K562 (cell line): ENCODE measurements at regions not wholly inside any gene's neighbourhood (a gene's known extent, or its start where the extent isn't known, plus 50 kb on each side); places are given as distances from the start of the nearest gene placed in this dataset.

Experiments used
- ATAC-seq: fragments of 200-7000 bp; cut with Tn5 transposase; 3 replicates; pipeline ENCODE4 v1.9.1; 2020; ENCODE audit warnings: moderate library complexity
- BruUV-seq: library from RNA; stranded (reverse); fragments of 400-500 nt; replicated peaks from 2 replicates; lab custom pipeline; 2021; lab: Mats Ljungman, UMichigan
- CTCF ChIA-PET: fragments of 300-600 bp; formaldehyde crosslinking; extraction: SDS; loops from one replicate; lab custom pipeline; 2021; ENCODE audit warnings: low intra/inter-chr PET ratio; lab: Yijun Ruan, JAX
- POLR2A ChIA-PET: fragments of 300-600, 350-650 bp; sonication (Branson Sonifier 250); formaldehyde crosslinking; extraction: SDS; loops from one replicate; lab custom pipeline; 2021; ENCODE audit warnings: antibody characterized with exemption, inconsistent platforms; lab: Yijun Ruan, JAX
- DNase-seq, 4 experiments: peaks; one replicate each; pipeline versions ENCODE4 v3.0.0 to v3.0.0-alpha.2; 2011 to 2018; ENCODE audit warnings: low spot score in 3 of 4, mixed read lengths in 3 of 4; ENCODE audit errors: extremely low read depth in 1 of 4
- FAIRE-seq: peaks from 2 replicates; lab custom pipeline; 2011; peaks lifted over from hg19 to GRCh38; lab: Jason Lieb, UNC
- H2AFZ ChIP-seq: 2 replicates; pipeline ENCODE4 v1.6.0; 2011; ENCODE audit warnings: low read depth, low read length, control low read depth, inconsistent platforms
- H3K27ac ChIP-seq: fragments of 200-600 bp; 3 replicates; pipeline ENCODE4 v1.8.0; 2011; ENCODE audit warnings: low read depth, mild to moderate bottlenecking, control low read depth, inconsistent platforms, low read length, moderate library complexity, mixed read lengths; ENCODE audit errors: extremely low read depth
- H3K27me3 ChIP-seq, 2 experiments: fragments of 300-600 bp in 1 of 2; 2 replicates in 1 of 2; 3 replicates in 1 of 2; pipeline versions ENCODE4 v1.6.0 to v1.8.0; 2011; ENCODE audit warnings: inconsistent platforms in 2 of 2, low read length in 2 of 2, mild to moderate bottlenecking in 1 of 2, mixed read lengths in 1 of 2, moderate library complexity in 1 of 2; ENCODE audit not compliant: control insufficient read depth in 2 of 2, insufficient read depth in 2 of 2
- H3K36me3 ChIP-seq: fragments of 300-600 bp; 3 replicates; pipeline ENCODE4 v1.8.0; 2011; ENCODE audit warnings: mild to moderate bottlenecking, low read length, inconsistent platforms; ENCODE audit not compliant: control insufficient read depth, insufficient read depth
- H3K4me1 ChIP-seq, 2 experiments: fragments of 200-600 bp in 1 of 2; replicated peaks in 1 of 2; 2 replicates in 1 of 2; 3 replicates in 1 of 2; pipeline versions ENCODE4 v1.5.1 to v1.8.0; 2011; ENCODE audit warnings: inconsistent platforms in 2 of 2, low read length in 2 of 2, mild to moderate bottlenecking in 1 of 2, mixed read lengths in 1 of 2, moderate library complexity in 1 of 2; ENCODE audit not compliant: control insufficient read depth in 2 of 2, insufficient read depth in 2 of 2
- H3K4me2 ChIP-seq: 2 replicates; pipeline ENCODE4 v1.6.1; 2011; ENCODE audit warnings: low read length, control low read depth, inconsistent platforms, mixed read lengths; ENCODE audit not compliant: insufficient read depth
- H3K4me3 ChIP-seq: fragments of 200-600 bp; sonication (generic), shearing (Covaris generic); 2 replicates; pipeline ENCODE4 v1.5.1; 2016; ENCODE audit warnings: control low read depth, inconsistent platforms
- H3K79me2 ChIP-seq: fragments of 200-600 bp; 3 replicates; pipeline ENCODE4 v1.8.0; 2011; ENCODE audit warnings: low read length, inconsistent platforms; ENCODE audit not compliant: control insufficient read depth, insufficient read depth
- H3K9ac ChIP-seq, 2 experiments: 2 replicates each; pipeline versions ENCODE4 v1.6.0 to v1.6.1; 2011; ENCODE audit warnings: low read depth in 2 of 2, low read length in 2 of 2, control low read depth in 1 of 2, inconsistent platforms in 1 of 2, mild to moderate bottlenecking in 1 of 2, mixed read lengths in 1 of 2; ENCODE audit not compliant: insufficient read depth in 1 of 2
- H3K9me1 ChIP-seq: one replicate; pipeline ENCODE4 v1.6.0; 2011; ENCODE audit warnings: inconsistent platforms, mild to moderate bottlenecking, low read length, moderate library complexity; ENCODE audit not compliant: control insufficient read depth, insufficient read depth
- H3K9me3 ChIP-seq: replicated peaks from 2 replicates; pipeline ENCODE4 v1.5.1; 2011; ENCODE audit warnings: low read depth, low read length, inconsistent platforms; ENCODE audit not compliant: control insufficient read depth, insufficient read depth
- H4K20me1 ChIP-seq: replicated peaks from 2 replicates; pipeline ENCODE4 v1.6.1; 2011; ENCODE audit warnings: low read length, inconsistent platforms, mixed read lengths; ENCODE audit not compliant: control insufficient read depth, insufficient read depth
- NELFE ChIP-seq: IDR thresholded peaks from 2 replicates; pipeline ENCODE4 v1.6.1; 2011; ENCODE audit warnings: mild to moderate bottlenecking; ENCODE audit not compliant: insufficient read depth, insufficient read length
- RFX1 ChIP-seq: fragments of 450-650 bp; IDR thresholded peaks from 2 replicates; pipeline ENCODE4 v1.6.1; 2016; ENCODE audit warnings: mild to moderate bottlenecking, moderate library complexity
- TFE3 ChIP-seq: fragments of 450-650 bp; formaldehyde crosslinking; IDR thresholded peaks from 2 replicates; pipeline ENCODE4 v1.4.0; 2020; ENCODE audit warnings: mild to moderate bottlenecking, mixed read lengths
- VEZF1 ChIP-seq: fragments of 200-800 bp; sonication (Bioruptor generic); IDR thresholded peaks from 2 replicates; pipeline ENCODE4 v1.6.1; 2017; ENCODE audit warnings: missing genetic modification characterization, missing compliant biosample characterization
- ZBTB8A ChIP-seq: fragments of 450-650 bp; IDR thresholded peaks from 2 replicates; pipeline ENCODE4 v1.6.1; 2018; ENCODE audit warnings: mild to moderate bottlenecking, moderate library complexity; ENCODE audit not compliant: partially characterized antibody
- ZNF76 ChIP-seq: fragments of 250-450 bp; sonication (Bioruptor Pico); IDR thresholded peaks from 2 replicates; pipeline ENCODE4 v1.4.0; 2020; ENCODE audit warnings: mild to moderate bottlenecking, moderate library complexity, borderline replicate concordance
- WGBS: fragments of 100-300 bp; shearing (Covaris generic); methylation state at CpG from one replicate; pipeline ENCODE4 v1.1.6; 2016; ENCODE audit warnings: low coverage, mixed read lengths; ENCODE audit not compliant: insufficient coverage; ENCODE audit errors: missing lambda C conversion rate; 5-methylcytosine and 5-hydroxymethylcytosine counted together
- in situ Hi-C: fragments of 300-500 bp; cut with MboI; formaldehyde crosslinking; loops from 4 replicates; pipeline ENCODE4 v1.15.0; 2018; ENCODE audit warnings: inconsistent platforms, mixed read lengths
- intact Hi-C: fragments of 100-400 bp; cut with micrococcal nuclease; formaldehyde crosslinking; loops from 2 replicates; pipeline ENCODE4 v1.14.2; 2022
- TF ChIP-seq, protein P1 (sequence below), 3 experiments: IDR thresholded peaks in 2 of 3; conservative IDR thresholded peaks in 1 of 3; 2 replicates each; pipeline ENCODE4 v1.5.1; 2011 to 2012; ENCODE audit warnings: low read length in 3 of 3, mild to moderate bottlenecking in 3 of 3, control low read depth in 2 of 3, improper control_type of control experiment in 1 of 3, inconsistent platforms in 1 of 3, low read depth in 1 of 3, mixed read lengths in 1 of 3, moderate library complexity in 1 of 3; ENCODE audit not compliant: insufficient read depth in 2 of 3
- TF ChIP-seq, protein P2 (sequence below): fragments of 450-650 bp; IDR thresholded peaks from 2 replicates; pipeline ENCODE4 v1.6.1; 2016; ENCODE audit warnings: mild to moderate bottlenecking

DNA sequence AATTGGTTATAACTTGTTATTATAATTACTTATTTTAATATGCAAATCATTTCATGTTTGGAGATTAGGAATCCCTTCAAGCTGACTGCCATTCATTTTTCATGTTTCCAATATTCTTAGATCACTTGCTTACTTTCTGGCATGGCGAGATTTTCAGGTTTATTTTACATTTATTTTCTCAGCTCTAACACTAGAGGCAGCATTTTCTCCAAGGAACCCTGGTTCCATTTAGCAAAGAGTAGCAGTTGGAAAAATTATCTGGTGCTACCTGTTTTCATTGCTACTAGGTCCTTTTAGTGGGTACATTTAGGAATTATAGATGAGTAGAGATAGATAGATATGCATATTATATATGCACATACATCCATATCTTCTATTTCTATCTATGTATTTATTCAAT is 90.9 kb upstream of the TRPC4 start:
- Histone ChIP-seq H3K4me3 (no peak overlapping the region), H3K27ac (peak overlapping the region; percentile 87; the same call in 2 of the 3 replicates), H3K9me3 (peaks cover 2% of the 10 kb centered on the region), H3K9ac (no peak overlapping the region), H3K4me2 (no peak overlapping the region; the same call in 1 of the 2 replicates), H3K27me3 (no peaks in the 10 kb centered on the region), H3K9me1 (no peaks in the 10 kb centered on the region), H3K36me3 (no peaks in the 10 kb centered on the region), H4K20me1 (no peaks in the 10 kb centered on the region), H3K4me1 (peaks cover 0 to 3% of the 10 kb centered on the region in 2 experiments; a peak in 3 of 5 replicates), H3K79me2 (no peaks in the 10 kb centered on the region), H2AFZ (peak overlapping the region; percentile 85)
- ChIA-PET POLR2A (no interaction called here), CTCF (no interaction called here)
- intact Hi-C loops (no loop called here), in situ Hi-C loops (no loop called here)
- TF ChIP-seq ZNF76 (CRISPR knock-in tag) (no peak), TFE3 (no peak), VEZF1 (CRISPR knock-in tag) (no peak), RFX1 (0 out of 2 replicates have a peak, but pooled peaks have one; percentile 6), NELFE (no peak), ZBTB8A (no peak)
- TF ChIP-seq, protein P1, sequence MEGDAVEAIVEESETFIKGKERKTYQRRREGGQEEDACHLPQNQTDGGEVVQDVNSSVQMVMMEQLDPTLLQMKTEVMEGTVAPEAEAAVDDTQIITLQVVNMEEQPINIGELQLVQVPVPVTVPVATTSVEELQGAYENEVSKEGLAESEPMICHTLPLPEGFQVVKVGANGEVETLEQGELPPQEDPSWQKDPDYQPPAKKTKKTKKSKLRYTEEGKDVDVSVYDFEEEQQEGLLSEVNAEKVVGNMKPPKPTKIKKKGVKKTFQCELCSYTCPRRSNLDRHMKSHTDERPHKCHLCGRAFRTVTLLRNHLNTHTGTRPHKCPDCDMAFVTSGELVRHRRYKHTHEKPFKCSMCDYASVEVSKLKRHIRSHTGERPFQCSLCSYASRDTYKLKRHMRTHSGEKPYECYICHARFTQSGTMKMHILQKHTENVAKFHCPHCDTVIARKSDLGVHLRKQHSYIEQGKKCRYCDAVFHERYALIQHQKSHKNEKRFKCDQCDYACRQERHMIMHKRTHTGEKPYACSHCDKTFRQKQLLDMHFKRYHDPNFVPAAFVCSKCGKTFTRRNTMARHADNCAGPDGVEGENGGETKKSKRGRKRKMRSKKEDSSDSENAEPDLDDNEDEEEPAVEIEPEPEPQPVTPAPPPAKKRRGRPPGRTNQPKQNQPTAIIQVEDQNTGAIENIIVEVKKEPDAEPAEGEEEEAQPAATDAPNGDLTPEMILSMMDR (IDR thresholded peaks at IDR 0.05 in 2 of 3, conservative IDR thresholded peaks at IDR 0.05 in 1 of 3; ENCODE audit: insufficient read depth in 2 of 3, low read depth in 1 of 3, low read length in 3 of 3): peak in 2 of 3 experiments; percentile 25 to 32; a peak in 2 of 6 replicates
- TF ChIP-seq, protein P2, sequence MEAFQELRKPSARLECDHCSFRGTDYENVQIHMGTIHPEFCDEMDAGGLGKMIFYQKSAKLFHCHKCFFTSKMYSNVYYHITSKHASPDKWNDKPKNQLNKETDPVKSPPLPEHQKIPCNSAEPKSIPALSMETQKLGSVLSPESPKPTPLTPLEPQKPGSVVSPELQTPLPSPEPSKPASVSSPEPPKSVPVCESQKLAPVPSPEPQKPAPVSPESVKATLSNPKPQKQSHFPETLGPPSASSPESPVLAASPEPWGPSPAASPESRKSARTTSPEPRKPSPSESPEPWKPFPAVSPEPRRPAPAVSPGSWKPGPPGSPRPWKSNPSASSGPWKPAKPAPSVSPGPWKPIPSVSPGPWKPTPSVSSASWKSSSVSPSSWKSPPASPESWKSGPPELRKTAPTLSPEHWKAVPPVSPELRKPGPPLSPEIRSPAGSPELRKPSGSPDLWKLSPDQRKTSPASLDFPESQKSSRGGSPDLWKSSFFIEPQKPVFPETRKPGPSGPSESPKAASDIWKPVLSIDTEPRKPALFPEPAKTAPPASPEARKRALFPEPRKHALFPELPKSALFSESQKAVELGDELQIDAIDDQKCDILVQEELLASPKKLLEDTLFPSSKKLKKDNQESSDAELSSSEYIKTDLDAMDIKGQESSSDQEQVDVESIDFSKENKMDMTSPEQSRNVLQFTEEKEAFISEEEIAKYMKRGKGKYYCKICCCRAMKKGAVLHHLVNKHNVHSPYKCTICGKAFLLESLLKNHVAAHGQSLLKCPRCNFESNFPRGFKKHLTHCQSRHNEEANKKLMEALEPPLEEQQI: peak; percentile 68; the same call in 1 of the 2 replicates
- peak in 2 of 4 experiments; percentile 10 to 41 for DNase-seq
- ATAC-seq: no peak
- 50% methylated on average over 1 of the region's 1 CpG for WGBS
- BruUV-seq: no TSS peak
- FAIRE-seq: no peak
